Upper lobe of left lung (tissue), 6 donors: ENCODE measurements at regions not wholly inside any gene's neighbourhood (a gene's known extent, or its start where the extent isn't known, plus 50 kb on each side); places are given as distances from the start of the nearest gene placed in this dataset.
"Not testable (repeated sequence)": the region's sequence is repeated elsewhere in the genome, so short reads cannot be mapped to it uniquely, and the experiment has no call there.

Experiments used
- ATAC-seq, 2 donors: fragments of 200-7000 bp; cut with Tn5 transposase; one replicate each; pipeline ENCODE4 v1.9.1; 2022; ENCODE audit warnings: mild to moderate bottlenecking in 2 of 2, moderate library complexity in 2 of 2; ENCODE audit not compliant: low FRiP score in 2 of 2
- DNase-seq, 2 donors: peaks; one replicate each; pipeline ENCODE4 v3.0.0-alpha.2; 2019 to 2020
- H3K27ac ChIP-seq, 4 donors: fragments of 200-600 bp; sonication (generic); one replicate each; pipeline ENCODE4 v1.5.1; 2016 to 2019
- H3K27me3 ChIP-seq, 4 donors: fragments of 200-600 bp; sonication (generic); one replicate each; pipeline ENCODE4 v1.5.1; 2017 to 2019
- H3K36me3 ChIP-seq, 4 donors: fragments of 200-600 bp; sonication (generic); one replicate each; pipeline ENCODE4 v1.5.1; 2016 to 2019
- H3K4me1 ChIP-seq, 4 donors: fragments of 200-600 bp; sonication (generic); one replicate each; pipeline ENCODE4 v1.5.1; 2018 to 2019
- H3K4me3 ChIP-seq, 4 donors: fragments of 200-600 bp; sonication (generic); one replicate each; pipeline ENCODE4 v1.5.1; 2017 to 2019; ENCODE audit warnings: mild to moderate bottlenecking in 2 of 4, moderate library complexity in 1 of 4
- H3K9me3 ChIP-seq, 4 donors: fragments of 200-600 bp; sonication (generic); one replicate each; pipeline ENCODE4 v1.5.1; 2018 to 2019
- CTCF ChIP-seq, 6 experiments: fragments of 450-650 bp in 4 of 6; fragments of 200-600 bp in 2 of 6; sonication (generic) in 2 of 6; IDR thresholded peaks; one replicate each; pipeline ENCODE4 v1.5.1; 2016 to 2019; ENCODE audit warnings: antibody characterized with exemption in 6 of 6
- EP300 ChIP-seq, 4 donors: sonication (generic); formaldehyde crosslinking; IDR thresholded peaks; one replicate each; pipeline ENCODE4 v1.5.1; 2017; ENCODE audit warnings: antibody characterized with exemption in 4 of 4, control low read depth in 2 of 4
- POLR2A ChIP-seq, 4 donors: fragments of 450-650 bp; IDR thresholded peaks; one replicate each; pipeline ENCODE4 v1.5.1; 2016 to 2017; ENCODE audit warnings: antibody characterized with exemption in 4 of 4, mild to moderate bottlenecking in 2 of 4
- POLR2AphosphoS5 ChIP-seq, 2 donors: sonication (generic); formaldehyde crosslinking; IDR thresholded peaks; one replicate each; pipeline ENCODE4 v1.5.1; 2017; ENCODE audit warnings: antibody characterized with exemption in 2 of 2
- WGBS, 2 donors: methylation state at CpG; one replicate each; pipeline ENCODE4 v1.1.5; 2017 to 2018; 5-methylcytosine and 5-hydroxymethylcytosine counted together
- donor health status: DM: no; HTN: no; CAD: no; lungs with moderate emphysema.
- donor health status: DM: no; HTN: yes; CAD: no; lungs with severe emphysema.

DNA sequence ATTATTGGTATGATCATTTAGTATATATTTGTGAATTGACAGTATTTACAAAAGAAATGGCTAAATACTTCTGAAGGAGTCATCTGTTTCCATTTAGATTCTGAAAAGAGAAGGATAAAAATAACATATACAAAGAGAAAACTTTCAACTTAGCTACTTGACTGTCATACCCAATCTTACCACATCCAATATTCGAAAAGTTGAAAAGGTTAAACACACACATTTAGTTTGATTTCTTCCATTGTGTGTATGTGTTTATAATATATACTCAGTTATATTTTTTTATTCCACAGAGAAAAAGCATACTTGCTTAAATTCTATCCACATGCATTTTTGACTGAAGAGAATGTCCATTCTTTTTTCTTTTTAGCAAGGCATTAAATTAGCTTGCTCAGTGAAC lies 470.7 kb downstream of the TFEC start:
- WGBS, 2 donors: 74 to 76% methylated on average over 1 of the region's 1 CpG
- no peaks in the 10 kb centered on the region for H3K27me3 ChIP-seq
- H3K4me3 ChIP-seq: no peak overlapping the region
- no peaks in the 10 kb centered on the region for H3K36me3 ChIP-seq
- TF ChIP-seq POLR2A (IDR thresholded peaks at IDR 0.05) (no peak), EP300 (IDR thresholded peaks at IDR 0.05) (no peak), POLR2AphosphoS5 (IDR thresholded peaks at IDR 0.05) (no peak), CTCF (IDR thresholded peaks at IDR 0.05) (no peak)
- DNase-seq: no peak
- no peak for ATAC-seq
- no peak overlapping the region for H3K27ac ChIP-seq
- H3K9me3 ChIP-seq: no peaks in the 10 kb centered on the region
- no peaks in the 10 kb centered on the region for H3K4me1 ChIP-seq

- Histone ChIP-seq H3K4me1 (no peaks in the 10 kb centered on the region), H3K9me3 (no peaks in the 10 kb centered on the region), H3K27me3 (no peaks in the 10 kb centered on the region), H3K4me3 (no peak overlapping the region), H3K36me3 (no peaks in the 10 kb centered on the region), H3K27ac (no peak overlapping the region)
- TF ChIP-seq POLR2A (IDR thresholded peaks at IDR 0.05): no peak
- TF ChIP-seq POLR2AphosphoS5 (IDR thresholded peaks at IDR 0.05): no peak
- no peak for TF ChIP-seq EP300 (IDR thresholded peaks at IDR 0.05)
- no peak for TF ChIP-seq CTCF (IDR thresholded peaks at IDR 0.05)
- ATAC-seq (no peak), DNase-seq (no peak)
- 58 to 92% methylated on average over 1 of the region's 1 CpG for WGBS, 2 donors
These were observed 472.4 kb downstream of the TFEC start for GRCh38 chr7:115558161-115558560.

DNA sequence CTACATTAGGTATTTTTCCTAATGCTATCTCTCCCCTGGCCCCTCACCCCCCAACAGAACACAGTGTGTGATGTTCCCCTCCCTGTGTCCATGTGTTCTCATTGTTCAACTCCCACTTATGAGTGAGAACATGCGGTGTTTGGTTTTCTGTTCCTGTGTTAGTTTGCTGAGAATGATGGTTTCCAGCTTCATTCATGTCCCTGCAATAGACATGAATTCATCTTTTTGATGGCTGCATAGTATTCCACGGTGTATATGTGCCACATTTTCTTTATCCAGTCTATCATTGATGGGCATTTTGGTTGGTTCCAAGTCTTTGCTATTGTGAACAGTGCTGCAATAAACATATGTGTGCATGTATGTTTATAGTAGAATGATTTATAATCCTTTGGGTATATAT lies 473.3 kb downstream of the TFEC start:
- not testable (repeated sequence) for DNase-seq, H3K9me3 ChIP-seq, H3K4me1 ChIP-seq, ATAC-seq, H3K36me3 ChIP-seq, H3K27me3 ChIP-seq, H3K4me3 ChIP-seq, H3K27ac ChIP-seq
- WGBS, 2 donors: 88 to 97% methylated on average over 2 of the region's 2 CpGs

DNA sequence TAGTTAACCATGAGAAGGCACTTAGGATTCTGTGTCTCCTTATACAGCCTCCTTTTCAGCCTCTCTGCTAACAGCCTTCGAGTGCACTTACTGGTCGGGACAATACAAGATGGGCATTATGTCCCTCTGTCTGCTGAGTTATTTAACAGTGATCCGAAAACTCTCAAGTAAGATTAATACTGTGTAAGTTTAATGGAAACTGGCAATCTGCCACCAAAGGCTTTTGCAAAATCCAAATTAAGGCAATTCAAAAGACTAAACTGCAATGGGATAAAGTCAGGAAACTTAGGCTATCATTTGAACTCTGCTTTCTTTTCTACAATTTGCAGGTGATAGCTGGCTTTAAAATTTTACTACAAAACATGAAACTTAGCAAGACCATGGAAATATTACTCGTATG lies 477.8 kb downstream of the TFEC start:
- Histone ChIP-seq H3K9me3 (no peaks in the 10 kb centered on the region), H3K27me3 (no peaks in the 10 kb centered on the region), H3K27ac (no peak overlapping the region), H3K4me1 (no peaks in the 10 kb centered on the region), H3K4me3 (no peak overlapping the region), H3K36me3 (no peaks in the 10 kb centered on the region)
- ATAC-seq (no peak), DNase-seq (no peak)
- WGBS, 2 donors: 69 to 71% methylated on average over 4 of the region's 4 CpGs
- TF ChIP-seq EP300 (IDR thresholded peaks at IDR 0.05) (no peak), POLR2AphosphoS5 (IDR thresholded peaks at IDR 0.05) (no peak), POLR2A (IDR thresholded peaks at IDR 0.05) (no peak), CTCF (IDR thresholded peaks at IDR 0.05) (no peak)

DNA sequence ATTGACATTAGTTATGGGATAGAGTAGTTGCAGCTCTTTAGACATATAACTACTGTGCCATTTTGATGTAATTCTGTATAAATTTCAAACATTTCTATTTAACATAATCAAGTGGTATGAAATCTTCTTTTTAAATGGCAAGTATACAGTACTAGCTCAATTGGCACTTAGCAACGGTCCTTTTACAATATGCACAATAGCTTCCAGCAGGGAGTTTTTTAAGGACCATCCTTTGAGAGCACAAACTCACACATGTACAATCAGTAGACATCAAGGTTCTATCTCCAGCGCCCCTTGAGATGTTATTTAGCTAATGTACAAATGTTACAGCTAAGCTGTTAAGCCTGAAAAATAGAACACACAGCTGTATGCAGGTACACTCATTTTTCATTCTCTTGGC lies 480.7 kb downstream of the TFEC start:
- ATAC-seq: no peak
- no peaks in the 10 kb centered on the region for H3K36me3 ChIP-seq
- no peak overlapping the region for H3K27ac ChIP-seq
- no peaks in the 10 kb centered on the region for H3K4me1 ChIP-seq
- H3K27me3 ChIP-seq: no peaks in the 10 kb centered on the region
- H3K4me3 ChIP-seq: no peak overlapping the region
- no peaks in the 10 kb centered on the region for H3K9me3 ChIP-seq
- DNase-seq: no peak
- TF ChIP-seq POLR2AphosphoS5 (IDR thresholded peaks at IDR 0.05): no peak
- no peak for TF ChIP-seq POLR2A (IDR thresholded peaks at IDR 0.05)
- TF ChIP-seq CTCF (IDR thresholded peaks at IDR 0.05): no peak
- TF ChIP-seq EP300 (IDR thresholded peaks at IDR 0.05): no peak
- 84 to 87% methylated on average over 2 of the region's 2 CpGs for WGBS, 2 donors
